Caco-2 (cell line): ENCODE measurements at regions not wholly inside any gene's neighbourhood (a gene's known extent, or its start where the extent isn't known, plus 50 kb on each side); places are given as distances from the start of the nearest gene placed in this dataset.

Source experiments
- BruUV-seq: library from RNA; stranded (reverse); fragments of 400-500 nt; replicated peaks from 2 replicates; lab custom pipeline; 2021; lab: Mats Ljungman, UMichigan
- CTCF ChIA-PET: fragments of 300-600 bp; sonication (Branson Sonifier 250); formaldehyde crosslinking; loops from one replicate; lab custom pipeline; 2022; ENCODE audit warnings: antibody characterized with exemption; lab: Charles Lee
- POLR2A ChIA-PET: fragments of 300-600 bp; sonication (Branson Sonifier 250); formaldehyde crosslinking; loops from one replicate; lab custom pipeline; 2022; ENCODE audit warnings: antibody characterized with exemption; lab: Charles Lee
- DNase-seq, 2 experiments: peaks; one replicate each; pipeline versions ENCODE4 v3.0.0 to v3.0.0-alpha.2; 2020 to 2022
- H3K27me3 ChIP-seq: replicated peaks from 2 replicates; pipeline ENCODE4 v1.6.0; 2011; ENCODE audit warnings: low read length; ENCODE audit not compliant: control insufficient read depth, insufficient read depth
- H3K36me3 ChIP-seq: 2 replicates; pipeline ENCODE4 v1.5.1; 2011; ENCODE audit warnings: low read length; ENCODE audit not compliant: control insufficient read depth, insufficient read depth
- H3K4me1 ChIP-seq: fragments of 250-450 bp; sonication (Bioruptor Pico); 2 replicates; pipeline ENCODE4 v1.5.1; 2020; ENCODE audit warnings: mild to moderate bottlenecking
- H3K4me3 ChIP-seq: 2 replicates; pipeline ENCODE4 v1.5.1; 2011; ENCODE audit warnings: low read depth, mild to moderate bottlenecking, control low read depth, low read length
- H3K9me3 ChIP-seq: fragments of 250-450 bp; sonication (Bioruptor Pico); 2 replicates; pipeline ENCODE4 v1.5.1; 2020; ENCODE audit warnings: mild to moderate bottlenecking, moderate library complexity
- H3K27ac Mint-ChIP-seq: one replicate; pipeline ENCODE4 v1.8.0; 2022; ENCODE audit warnings: mixed read lengths; ENCODE audit not compliant: unreplicated experiment
- H3K27me3 Mint-ChIP-seq: one replicate; pipeline ENCODE4 v1.8.0; 2022; ENCODE audit warnings: mixed read lengths; ENCODE audit not compliant: insufficient read depth, unreplicated experiment
- H3K36me3 Mint-ChIP-seq: one replicate; pipeline ENCODE4 v1.8.0; 2022; ENCODE audit warnings: mild to moderate bottlenecking, mixed read lengths; ENCODE audit not compliant: insufficient read depth, unreplicated experiment
- H3K4me1 Mint-ChIP-seq: one replicate; pipeline ENCODE4 v1.8.0; 2022; ENCODE audit warnings: low read depth, mixed read lengths; ENCODE audit not compliant: unreplicated experiment
- H3K4me3 Mint-ChIP-seq: one replicate; pipeline ENCODE4 v1.8.0; 2022; ENCODE audit warnings: mild to moderate bottlenecking, moderate library complexity, mixed read lengths; ENCODE audit not compliant: unreplicated experiment
- H3K9me3 Mint-ChIP-seq: one replicate; pipeline ENCODE4 v1.8.0; 2022; ENCODE audit warnings: mixed read lengths; ENCODE audit not compliant: unreplicated experiment
- CTCF ChIP-seq, 2 experiments: fragments of 200-600 bp in 1 of 2; IDR thresholded peaks; 1 replicate in 1 of 2; 2 replicates in 1 of 2; pipeline versions ENCODE4 v1.5.1 to v1.8.0; 2011 to 2022; ENCODE audit warnings: antibody characterized with exemption in 1 of 2, control low read depth in 1 of 2, inconsistent platforms in 1 of 2, low read depth in 1 of 2, low read length in 1 of 2, mild to moderate bottlenecking in 1 of 2, moderate library complexity in 1 of 2; ENCODE audit not compliant: insufficient read depth in 1 of 2, severe bottlenecking in 1 of 2, unreplicated experiment in 1 of 2
- intact Hi-C: fragments of 100-400 bp; cut with micrococcal nuclease; formaldehyde crosslinking; loops from one replicate; pipeline ENCODE4 v1.10.0; 2022; ENCODE audit not compliant: unreplicated experiment

- peaks cover 11% of the 10 kb centered on the region for H3K27me3 Mint-ChIP-seq
- no peak for TF ChIP-seq CTCF (IDR thresholded peaks at IDR 0.05; ENCODE audit: insufficient read depth in 1 of 2, low read depth in 1 of 2, low read length in 1 of 2, severe bottlenecking in 1 of 2, unreplicated experiment in 1 of 2)
- Histone ChIP-seq H3K4me3 (no peak overlapping the region), H3K4me1 (no peaks in the 10 kb centered on the region), H3K36me3 (no peaks in the 10 kb centered on the region), H3K27me3 (no peaks in the 10 kb centered on the region), H3K9me3 (no peaks in the 10 kb centered on the region)
- ChIA-PET CTCF (no interaction called here), POLR2A (no interaction called here)
- no peak overlapping the region for H3K4me3 Mint-ChIP-seq
- no peak overlapping the region for H3K27ac Mint-ChIP-seq
- no peaks in the 10 kb centered on the region for H3K9me3 Mint-ChIP-seq
- no TSS peak for BruUV-seq
- no peaks in the 10 kb centered on the region for H3K4me1 Mint-ChIP-seq
- no peak for DNase-seq
- no peaks in the 10 kb centered on the region for H3K36me3 Mint-ChIP-seq
- intact Hi-C loops = no loop called here
Measured at GRCh38 chr1:60896701-60897363, 185.5 kb upstream of the NFIA start.

GRCh38 chr1:60895701-60896100 is 186.7 kb upstream of the NFIA start:
- ChIA-PET CTCF (no interaction called here), POLR2A (no interaction called here)
- Mint-ChIP-seq H3K4me3 (no peak overlapping the region), H3K9me3 (no peaks in the 10 kb centered on the region), H3K27ac (no peak overlapping the region), H3K4me1 (no peaks in the 10 kb centered on the region), H3K27me3 (peaks cover 11% of the 10 kb centered on the region), H3K36me3 (no peaks in the 10 kb centered on the region)
- Histone ChIP-seq H3K4me3 (no peak overlapping the region), H3K9me3 (no peaks in the 10 kb centered on the region), H3K36me3 (no peaks in the 10 kb centered on the region), H3K4me1 (no peaks in the 10 kb centered on the region), H3K27me3 (no peaks in the 10 kb centered on the region)
- intact Hi-C loops = no loop called here
- DNase-seq = no peak
- BruUV-seq = no TSS peak
- TF ChIP-seq CTCF (IDR thresholded peaks at IDR 0.05; ENCODE audit: insufficient read depth in 1 of 2, low read depth in 1 of 2, low read length in 1 of 2, severe bottlenecking in 1 of 2, unreplicated experiment in 1 of 2) = no peak

GRCh38 chr1:60895252-60895651 is 187.1 kb upstream of the NFIA start:
- H3K4me3 Mint-ChIP-seq = no peak overlapping the region
- no peak overlapping the region for H3K27ac Mint-ChIP-seq
- Histone ChIP-seq H3K4me3 (no peak overlapping the region), H3K9me3 (no peaks in the 10 kb centered on the region), H3K27me3 (no peaks in the 10 kb centered on the region), H3K36me3 (no peaks in the 10 kb centered on the region), H3K4me1 (no peaks in the 10 kb centered on the region)
- no peaks in the 10 kb centered on the region for H3K4me1 Mint-ChIP-seq
- POLR2A ChIA-PET = no interaction called here
- H3K9me3 Mint-ChIP-seq = no peaks in the 10 kb centered on the region
- no peak for DNase-seq
- H3K27me3 Mint-ChIP-seq = peaks cover 11% of the 10 kb centered on the region
- TF ChIP-seq CTCF (IDR thresholded peaks at IDR 0.05; ENCODE audit: insufficient read depth in 1 of 2, low read depth in 1 of 2, low read length in 1 of 2, severe bottlenecking in 1 of 2, unreplicated experiment in 1 of 2) = no peak
- CTCF ChIA-PET = no interaction called here
- intact Hi-C loops = no loop called here
- H3K36me3 Mint-ChIP-seq = no peaks in the 10 kb centered on the region
- BruUV-seq = no TSS peak
